ENCODE measurements at regions not wholly inside any gene's neighbourhood (a gene's known extent, or its start where the extent isn't known, plus 50 kb on each side); places are given as distances from the start of the nearest gene placed in this dataset.

DNA sequence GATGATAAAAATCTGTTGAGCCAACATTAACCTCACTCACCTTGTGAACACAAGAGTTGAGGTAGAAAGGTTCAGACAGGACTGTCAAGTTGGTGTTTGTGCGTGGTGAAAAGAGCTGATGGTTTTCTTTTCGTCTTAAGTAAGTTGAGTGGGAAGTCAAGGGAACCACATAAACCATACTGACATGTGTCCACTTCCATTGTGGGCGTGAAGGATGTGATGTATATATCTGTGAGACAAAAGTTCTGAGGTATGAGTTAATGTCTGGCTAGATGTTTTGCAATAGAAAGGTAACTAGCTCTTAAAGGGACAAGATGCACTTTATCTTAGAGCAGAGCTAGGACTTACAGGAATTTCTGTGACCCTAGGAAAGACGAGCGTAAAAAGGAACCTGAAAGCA lies 1272.1 kb upstream of the ADGRB3 start (continued):
- TF ChIP-seq, protein P1, sequence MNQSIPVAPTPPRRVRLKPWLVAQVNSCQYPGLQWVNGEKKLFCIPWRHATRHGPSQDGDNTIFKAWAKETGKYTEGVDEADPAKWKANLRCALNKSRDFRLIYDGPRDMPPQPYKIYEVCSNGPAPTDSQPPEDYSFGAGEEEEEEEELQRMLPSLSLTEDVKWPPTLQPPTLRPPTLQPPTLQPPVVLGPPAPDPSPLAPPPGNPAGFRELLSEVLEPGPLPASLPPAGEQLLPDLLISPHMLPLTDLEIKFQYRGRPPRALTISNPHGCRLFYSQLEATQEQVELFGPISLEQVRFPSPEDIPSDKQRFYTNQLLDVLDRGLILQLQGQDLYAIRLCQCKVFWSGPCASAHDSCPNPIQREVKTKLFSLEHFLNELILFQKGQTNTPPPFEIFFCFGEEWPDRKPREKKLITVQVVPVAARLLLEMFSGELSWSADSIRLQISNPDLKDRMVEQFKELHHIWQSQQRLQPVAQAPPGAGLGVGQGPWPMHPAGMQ (IDR thresholded peaks at IDR 0.05; ENCODE audit: borderline replicate concordance), result no peak
- no peak for TF ChIP-seq SIN3A (IDR thresholded peaks at IDR 0.05; ENCODE audit: low read depth, low read length)
- TF ChIP-seq FOXM1 (IDR thresholded peaks at IDR 0.05; ENCODE audit: low read depth, low read length), result no peak
- TF ChIP-seq MYC (IDR thresholded peaks at IDR 0.05; ENCODE audit: insufficient read depth, insufficient read length, insufficient replicate concordance, low read length, severe bottlenecking), result no peak
- TF ChIP-seq NFYB (IDR thresholded peaks at IDR 0.05; ENCODE audit: insufficient read depth, low read depth, low read length), result no peak
- TF ChIP-seq, protein P2, sequence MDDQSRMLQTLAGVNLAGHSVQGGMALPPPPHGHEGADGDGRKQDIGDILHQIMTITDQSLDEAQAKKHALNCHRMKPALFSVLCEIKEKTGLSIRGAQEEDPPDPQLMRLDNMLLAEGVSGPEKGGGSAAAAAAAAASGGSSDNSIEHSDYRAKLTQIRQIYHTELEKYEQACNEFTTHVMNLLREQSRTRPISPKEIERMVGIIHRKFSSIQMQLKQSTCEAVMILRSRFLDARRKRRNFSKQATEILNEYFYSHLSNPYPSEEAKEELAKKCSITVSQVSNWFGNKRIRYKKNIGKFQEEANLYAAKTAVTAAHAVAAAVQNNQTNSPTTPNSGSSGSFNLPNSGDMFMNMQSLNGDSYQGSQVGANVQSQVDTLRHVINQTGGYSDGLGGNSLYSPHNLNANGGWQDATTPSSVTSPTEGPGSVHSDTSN (IDR thresholded peaks at IDR 0.05; ENCODE audit: insufficient replicate concordance, low read depth, low read length), result no peak
- no peak for TF ChIP-seq DPF2 (IDR thresholded peaks at IDR 0.05)
- TF ChIP-seq GATAD2B (conservative IDR thresholded peaks at IDR 0.05; ENCODE audit: low read depth), result no peak
- TF ChIP-seq, protein P3, sequence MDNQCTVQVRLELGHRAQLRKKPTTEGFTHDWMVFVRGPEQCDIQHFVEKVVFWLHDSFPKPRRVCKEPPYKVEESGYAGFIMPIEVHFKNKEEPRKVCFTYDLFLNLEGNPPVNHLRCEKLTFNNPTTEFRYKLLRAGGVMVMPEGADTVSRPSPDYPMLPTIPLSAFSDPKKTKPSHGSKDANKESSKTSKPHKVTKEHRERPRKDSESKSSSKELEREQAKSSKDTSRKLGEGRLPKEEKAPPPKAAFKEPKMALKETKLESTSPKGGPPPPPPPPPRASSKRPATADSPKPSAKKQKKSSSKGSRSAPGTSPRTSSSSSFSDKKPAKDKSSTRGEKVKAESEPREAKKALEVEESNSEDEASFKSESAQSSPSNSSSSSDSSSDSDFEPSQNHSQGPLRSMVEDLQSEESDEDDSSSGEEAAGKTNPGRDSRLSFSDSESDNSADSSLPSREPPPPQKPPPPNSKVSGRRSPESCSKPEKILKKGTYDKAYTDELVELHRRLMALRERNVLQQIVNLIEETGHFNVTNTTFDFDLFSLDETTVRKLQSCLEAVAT (IDR thresholded peaks at IDR 0.05), result no peak

DNA sequence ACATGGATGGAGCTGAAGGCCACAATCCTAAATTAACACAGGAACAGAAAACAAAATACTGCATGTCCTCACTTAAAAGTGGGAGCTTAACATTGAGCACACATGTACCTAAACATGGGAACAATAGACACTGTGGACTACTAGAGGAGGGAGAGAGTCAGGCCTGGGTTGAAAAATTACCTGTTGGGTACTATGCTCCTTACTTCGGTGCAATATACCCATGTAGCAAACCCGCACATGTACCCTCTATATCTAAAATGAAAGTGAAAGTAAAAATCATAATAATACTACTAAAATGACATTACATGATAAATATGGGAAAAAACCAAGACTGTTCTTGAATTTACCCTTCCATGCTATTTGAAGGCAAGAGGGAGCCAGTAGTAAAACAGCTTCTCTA lies 1273.8 kb upstream of the ADGRB3 start:
- peak; percentile 31 for ATAC-seq
- Histone ChIP-seq H3K27me3 (replicated peaks in 1 of 2; ENCODE audit: control insufficient read depth in 2 of 2, insufficient read depth in 2 of 2, low read length in 1 of 2) (no peaks in the 10 kb centered on the region), H3K36me3 (ENCODE audit: control insufficient read depth in 2 of 2, insufficient read depth in 2 of 2, low read length in 1 of 2) (no peaks in the 10 kb centered on the region), H3K9me3 (replicated peaks; ENCODE audit: control insufficient read depth, insufficient read depth, low read length) (no peaks in the 10 kb centered on the region), H3K4me3 (no peak overlapping the region), H3K9ac (ENCODE audit: control insufficient read depth, insufficient read depth, low read length) (no peak overlapping the region), H3K27ac (ENCODE audit: control insufficient read depth, insufficient read depth) (no peak overlapping the region), H2AFZ (ENCODE audit: control insufficient read depth, low read depth, low read length) (no peak overlapping the region), H3K79me2 (ENCODE audit: control insufficient read depth, insufficient read depth, low read length) (no peaks in the 10 kb centered on the region), H4K20me1 (ENCODE audit: control insufficient read depth, insufficient read depth) (no peaks in the 10 kb centered on the region), H3K4me1 (ENCODE audit: control insufficient read depth, insufficient read depth, low read length) (no peaks in the 10 kb centered on the region), H3K4me2 (ENCODE audit: control insufficient read depth, insufficient read depth) (no peak overlapping the region)
- ChIA-PET POLR2A (no interaction called here), SMC1A (ENCODE audit: uncharacterized antibody, unreplicated experiment) (no interaction called here), RAD21 (ENCODE audit: unreplicated experiment) (no interaction called here), CTCF (no interaction called here)
- no peak for DNase-seq (ENCODE audit: low read depth, low spot score)
- WGBS (ENCODE audit: insufficient coverage, insufficient replicate concordance, low lambda C conversion rate, missing lambda C conversion rate), result 66% methylated on average over 2 of the region's 2 CpGs
- BruUV-seq (replicated peaks), result no TSS peak
- intact Hi-C loops (cut with micrococcal nuclease; ENCODE audit: unreplicated experiment), result no loop called here
- in situ Hi-C loops (cut with MboI), result no loop called here
- no peak for FAIRE-seq
- no peak for TF ChIP-seq PML (IDR thresholded peaks at IDR 0.05; ENCODE audit: low read length)
- no peak for TF ChIP-seq RUNX3 (IDR thresholded peaks at IDR 0.05; ENCODE audit: low read length)
- TF ChIP-seq GATAD2B (conservative IDR thresholded peaks at IDR 0.05; ENCODE audit: low read depth), result no peak
- TF ChIP-seq HDGF (IDR thresholded peaks at IDR 0.05), result no peak
- TF ChIP-seq MYC (IDR thresholded peaks at IDR 0.05; ENCODE audit: insufficient read depth, insufficient read length, insufficient replicate concordance, low read length, severe bottlenecking), result no peak
- no peak for TF ChIP-seq JUNB (IDR thresholded peaks at IDR 0.05)
- no peak for TF ChIP-seq BRCA1 (IDR thresholded peaks at IDR 0.05; ENCODE audit: low read depth, low read length)
- TF ChIP-seq, protein P4, sequence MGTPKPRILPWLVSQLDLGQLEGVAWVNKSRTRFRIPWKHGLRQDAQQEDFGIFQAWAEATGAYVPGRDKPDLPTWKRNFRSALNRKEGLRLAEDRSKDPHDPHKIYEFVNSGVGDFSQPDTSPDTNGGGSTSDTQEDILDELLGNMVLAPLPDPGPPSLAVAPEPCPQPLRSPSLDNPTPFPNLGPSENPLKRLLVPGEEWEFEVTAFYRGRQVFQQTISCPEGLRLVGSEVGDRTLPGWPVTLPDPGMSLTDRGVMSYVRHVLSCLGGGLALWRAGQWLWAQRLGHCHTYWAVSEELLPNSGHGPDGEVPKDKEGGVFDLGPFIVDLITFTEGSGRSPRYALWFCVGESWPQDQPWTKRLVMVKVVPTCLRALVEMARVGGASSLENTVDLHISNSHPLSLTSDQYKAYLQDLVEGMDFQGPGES (IDR thresholded peaks at IDR 0.05), result no peak
- TF ChIP-seq ZZZ3 (IDR thresholded peaks at IDR 0.05; ENCODE audit: control insufficient read depth, insufficient read length, low read depth), result no peak
- TF ChIP-seq, protein P5, sequence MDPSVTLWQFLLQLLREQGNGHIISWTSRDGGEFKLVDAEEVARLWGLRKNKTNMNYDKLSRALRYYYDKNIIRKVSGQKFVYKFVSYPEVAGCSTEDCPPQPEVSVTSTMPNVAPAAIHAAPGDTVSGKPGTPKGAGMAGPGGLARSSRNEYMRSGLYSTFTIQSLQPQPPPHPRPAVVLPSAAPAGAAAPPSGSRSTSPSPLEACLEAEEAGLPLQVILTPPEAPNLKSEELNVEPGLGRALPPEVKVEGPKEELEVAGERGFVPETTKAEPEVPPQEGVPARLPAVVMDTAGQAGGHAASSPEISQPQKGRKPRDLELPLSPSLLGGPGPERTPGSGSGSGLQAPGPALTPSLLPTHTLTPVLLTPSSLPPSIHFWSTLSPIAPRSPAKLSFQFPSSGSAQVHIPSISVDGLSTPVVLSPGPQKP (IDR thresholded peaks at IDR 0.05; ENCODE audit: low read depth, low read length), result no peak
- no peak for TF ChIP-seq TCF3 (IDR thresholded peaks at IDR 0.05; ENCODE audit: borderline replicate concordance, insufficient read depth, low read depth, low read length)
- TF ChIP-seq PAX5 (IDR thresholded peaks at IDR 0.05; ENCODE audit: borderline replicate concordance, low read depth, low read length), result no peak
